ENCODE measurements at regions not wholly inside any gene's neighbourhood (a gene's known extent, or its start where the extent isn't known, plus 50 kb on each side); places are given as distances from the start of the nearest gene placed in this dataset.

GRCh38 chr9:129349665-129349947 lies 171.5 kb upstream of the IER5L start:
- no peaks in the 10 kb centered on the region for H3K27me3 Mint-ChIP-seq (ENCODE audit: low read depth)
- H3K9me3 Mint-ChIP-seq = no peaks in the 10 kb centered on the region
- peaks cover 23% of the 10 kb centered on the region for H3K4me1 Mint-ChIP-seq
- no peak for TF ChIP-seq CTCF (conservative IDR thresholded peaks at IDR 0.05)
- H3K36me3 Mint-ChIP-seq (ENCODE audit: low read depth) = no peaks in the 10 kb centered on the region
- H3K4me3 Mint-ChIP-seq = peak overlapping the region; percentile 41
- no peak for DNase-seq (ENCODE audit: low read depth, low spot score)
- no peak overlapping the region for H3K27ac Mint-ChIP-seq (ENCODE audit: unreplicated experiment)

- no peak overlapping the region for H3K4me3 Mint-ChIP-seq
- no peaks in the 10 kb centered on the region for H3K36me3 Mint-ChIP-seq (ENCODE audit: low read depth)
- no peaks in the 10 kb centered on the region for H3K27me3 Mint-ChIP-seq (ENCODE audit: low read depth)
- no peak for DNase-seq (ENCODE audit: low read depth, low spot score)
- H3K4me1 Mint-ChIP-seq = peaks cover 23% of the 10 kb centered on the region
- no peak overlapping the region for H3K27ac Mint-ChIP-seq (ENCODE audit: unreplicated experiment)
- TF ChIP-seq CTCF (conservative IDR thresholded peaks at IDR 0.05) = no peak
- no peaks in the 10 kb centered on the region for H3K9me3 Mint-ChIP-seq
Measured at GRCh38 chr9:129348890-129349664, 171.0 kb upstream of the IER5L start.

GRCh38 chr9:129347316-129348120 lies 169.5 kb upstream of the IER5L start:
- H3K36me3 Mint-ChIP-seq (ENCODE audit: low read depth) = no peaks in the 10 kb centered on the region
- no peak overlapping the region for H3K27ac Mint-ChIP-seq (ENCODE audit: unreplicated experiment)
- H3K27me3 Mint-ChIP-seq (ENCODE audit: low read depth) = no peaks in the 10 kb centered on the region
- no peak overlapping the region for H3K4me3 Mint-ChIP-seq
- H3K4me1 Mint-ChIP-seq = peaks cover 30% of the 10 kb centered on the region
- no peaks in the 10 kb centered on the region for H3K9me3 Mint-ChIP-seq
- no peak for TF ChIP-seq CTCF (conservative IDR thresholded peaks at IDR 0.05)
- no peak for DNase-seq (ENCODE audit: low read depth, low spot score)

GRCh38 chr9:129346046-129346445 lies 168.0 kb upstream of the IER5L start:
- Mint-ChIP-seq H3K36me3 (ENCODE audit: low read depth) (no peaks in the 10 kb centered on the region), H3K27ac (ENCODE audit: unreplicated experiment) (no peak overlapping the region), H3K4me3 (no peak overlapping the region), H3K27me3 (ENCODE audit: low read depth) (no peaks in the 10 kb centered on the region), H3K9me3 (no peaks in the 10 kb centered on the region), H3K4me1 (peaks cover 32% of the 10 kb centered on the region)
- TF ChIP-seq CTCF (conservative IDR thresholded peaks at IDR 0.05) = no peak
- DNase-seq (ENCODE audit: low read depth, low spot score) = no peak

GRCh38 chr9:129344641-129345495 lies 166.8 kb upstream of the IER5L start:
- Mint-ChIP-seq H3K27me3 (ENCODE audit: low read depth) (no peaks in the 10 kb centered on the region), H3K4me3 (no peak overlapping the region), H3K27ac (ENCODE audit: unreplicated experiment) (no peak overlapping the region), H3K36me3 (ENCODE audit: low read depth) (no peaks in the 10 kb centered on the region), H3K9me3 (no peaks in the 10 kb centered on the region), H3K4me1 (peaks cover 28% of the 10 kb centered on the region)
- no peak for TF ChIP-seq CTCF (conservative IDR thresholded peaks at IDR 0.05)
- DNase-seq (ENCODE audit: low read depth, low spot score) = no peak
